GM23248 (cell line): ENCODE measurements at regions not wholly inside any gene's neighbourhood (a gene's known extent, or its start where the extent isn't known, plus 50 kb on each side); places are given as distances from the start of the nearest gene placed in this dataset. TPM values are rescaled to one million over a fixed set of nuclear protein-coding genes. Genes with fewer than 3 reads are reported as not detected.

Experiments
- DNase-seq: peaks from one replicate; pipeline ENCODE4 v3.0.0-alpha.2; 2015
- H2AFZ ChIP-seq: fragments of 200-600 bp; sonication (generic); 2 replicates; pipeline ENCODE4 v1.6.1; 2016; ENCODE audit warnings: antibody characterized with exemption
- H3F3A ChIP-seq: fragments of 200-600 bp; sonication (generic); 2 replicates; pipeline ENCODE4 v1.6.1; 2016; ENCODE audit warnings: mild to moderate bottlenecking, antibody characterized with exemption, mixed run types; ENCODE audit not compliant: insufficient read depth
- H3K27ac ChIP-seq: fragments of 200-600 bp; sonication (generic); 2 replicates; pipeline ENCODE4 v1.5.1; 2016; ENCODE audit warnings: mild to moderate bottlenecking
- H3K27me3 ChIP-seq: fragments of 200-600 bp; sonication (generic); replicated peaks from 2 replicates; pipeline ENCODE4 v1.6.1; 2016; ENCODE audit warnings: mild to moderate bottlenecking; ENCODE audit not compliant: insufficient read depth
- H3K36me3 ChIP-seq: fragments of 200-600 bp; sonication (generic); 2 replicates; pipeline ENCODE4 v1.6.1; 2016; ENCODE audit warnings: low read depth, mild to moderate bottlenecking
- H3K4me1 ChIP-seq: fragments of 200-600 bp; sonication (generic); 2 replicates; pipeline ENCODE4 v1.6.1; 2016; ENCODE audit warnings: mild to moderate bottlenecking; ENCODE audit not compliant: insufficient read depth
- H3K4me2 ChIP-seq: fragments of 200-600 bp; sonication (generic); one replicate; pipeline ENCODE4 v1.6.1; 2016; ENCODE audit warnings: mild to moderate bottlenecking; ENCODE audit not compliant: unreplicated experiment
- H3K4me3 ChIP-seq: fragments of 200-600 bp; sonication (generic); 2 replicates; pipeline ENCODE4 v1.5.1; 2016; ENCODE audit warnings: mild to moderate bottlenecking
- H3K79me2 ChIP-seq: fragments of 200-600 bp; sonication (generic); 2 replicates; pipeline ENCODE4 v1.6.1; 2016; ENCODE audit warnings: mild to moderate bottlenecking; ENCODE audit not compliant: insufficient read depth
- H3K9ac ChIP-seq: fragments of 200-600 bp; sonication (generic); 2 replicates; pipeline ENCODE4 v1.6.1; 2016; ENCODE audit warnings: mild to moderate bottlenecking
- H3K9me2 ChIP-seq: fragments of 200-600 bp; sonication (generic); 2 replicates; pipeline ENCODE4 v1.6.1; 2016; ENCODE audit warnings: mixed run types, mild to moderate bottlenecking, moderate library complexity; ENCODE audit not compliant: insufficient read depth
- H3K9me3 ChIP-seq: fragments of 200-600 bp; sonication (generic); one replicate; pipeline ENCODE4 v1.6.1; 2017; ENCODE audit warnings: low read depth
- H4K20me1 ChIP-seq: fragments of 200-600 bp; sonication (generic); 2 replicates; pipeline ENCODE4 v1.6.0; 2016; ENCODE audit not compliant: insufficient read depth
- EZH2 ChIP-seq: fragments of 200-600 bp; sonication (generic); IDR thresholded peaks from 2 replicates; pipeline ENCODE4 v1.6.1; 2018; ENCODE audit warnings: antibody characterized with exemption, mild to moderate bottlenecking; ENCODE audit not compliant: insufficient read depth, poor library complexity, severe bottlenecking
- EZH2phosphoT487 ChIP-seq: fragments of 200-600 bp; sonication (generic); IDR thresholded peaks from 2 replicates; pipeline ENCODE4 v1.6.1; 2018; ENCODE audit warnings: antibody characterized with exemption, moderate library complexity, mild to moderate bottlenecking, low read depth; ENCODE audit not compliant: insufficient read depth
- WGBS, 2 experiments: methylation state at CpG; one replicate each; pipeline ENCODE4 v1.1.6; 2015 to 2017; ENCODE audit warnings: low lambda C conversion rate in 2 of 2, low coverage in 1 of 2; ENCODE audit errors: missing lambda C conversion rate in 2 of 2; 5-methylcytosine and 5-hydroxymethylcytosine counted together
- in situ Hi-C: fragments of 300-500 bp; cut with MboI; formaldehyde crosslinking; loops from 2 replicates; pipeline ENCODE4 v1.15.0; 2020
- small RNA-seq: library from RNA; depleted of rRNA; stranded (forward); fragments of <200 nt; gene quantifications from one replicate; pipeline ENCODE3, GENCODE V24; 2014; ENCODE audit warnings: low read depth, low replicate concordance

DNA sequence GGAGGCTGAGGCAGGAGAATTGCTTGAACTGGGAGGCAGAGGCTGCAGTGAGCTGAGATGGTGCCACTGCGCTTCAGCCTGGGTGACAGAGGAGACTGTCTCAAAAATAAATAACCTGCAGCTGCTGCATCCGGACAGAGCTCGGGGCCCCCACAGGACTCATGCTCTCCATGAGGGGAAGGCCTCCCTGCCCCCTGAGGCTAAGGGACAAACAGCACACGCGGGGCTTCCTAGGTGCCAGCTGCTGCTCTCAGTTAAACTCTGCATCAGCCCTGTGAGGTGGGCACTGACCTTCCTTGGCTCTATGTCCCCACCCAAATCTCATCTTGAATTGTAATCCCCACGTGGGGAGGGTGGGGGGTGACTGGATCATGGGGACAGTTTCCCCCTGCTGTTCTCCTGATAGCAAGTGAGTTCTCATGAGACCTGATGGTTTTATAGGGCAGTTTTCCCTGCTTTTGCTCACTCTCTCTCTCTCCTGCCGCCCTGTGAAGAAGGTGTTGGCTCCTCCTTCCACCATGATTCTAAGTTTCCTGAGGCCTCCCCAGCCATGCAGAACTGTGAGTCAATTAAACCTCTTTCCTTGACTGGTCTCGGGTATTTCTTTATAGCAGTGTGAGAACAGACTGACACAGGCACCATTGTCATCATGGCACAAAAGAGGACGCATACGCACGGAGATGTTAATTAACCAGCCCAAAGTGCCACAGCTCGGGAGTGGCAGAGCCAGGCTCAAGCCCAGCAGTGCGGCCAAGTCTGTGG is 49.9 kb upstream of the TAF1B start:
- in situ Hi-C loops = loop anchor here (25.0 kb wide), 1 partner anchor 644 kb away; the partner anchor contains the start of gene ODC1
- no peaks in the 10 kb centered on the region for H3K9me3 ChIP-seq

More for the DNA sequence above, 49.9 kb upstream of the TAF1B start:
- no peaks in the 10 kb centered on the region for H3K4me1 ChIP-seq
- 64% methylated on average over 13 of the region's 13 CpGs for WGBS, 2 experiments
- H3K79me2 ChIP-seq = no peaks in the 10 kb centered on the region
- no peak for TF ChIP-seq EZH2phosphoT487
- TF ChIP-seq EZH2 = no peak
- no peaks in the 10 kb centered on the region for H3K9me2 ChIP-seq
- H3K36me3 ChIP-seq = no peaks in the 10 kb centered on the region
- no peak for DNase-seq
- no peak overlapping the region for H2AFZ ChIP-seq
- no peak overlapping the region for H3K4me2 ChIP-seq
- H4K20me1 ChIP-seq = no peaks in the 10 kb centered on the region
- H3K27me3 ChIP-seq = no peaks in the 10 kb centered on the region
- H3F3A ChIP-seq = no peaks in the 10 kb centered on the region
- H3K27ac ChIP-seq = no peak overlapping the region
- H3K9ac ChIP-seq = no peak overlapping the region
- H3K4me3 ChIP-seq = no peak overlapping the region

Small RNA genes lying in the stretch of these regions (small RNA-seq; reads per million reads assigned to genes)
- gene AC082651.2 (not detected), gene RNU4-73P (not detected)
